ENCODE measurements at regions not wholly inside any gene's neighbourhood (a gene's known extent, or its start where the extent isn't known, plus 50 kb on each side); places are given as distances from the start of the nearest gene placed in this dataset.

GRCh38 chr14:97477353-97477752 is 680.2 kb downstream of the VRK1 start:
- no peaks in the 10 kb centered on the region for H3K9me3 Mint-ChIP-seq (ENCODE audit: unreplicated experiment)
- no peak overlapping the region for H3K27ac Mint-ChIP-seq (ENCODE audit: unreplicated experiment)
- H3K4me1 Mint-ChIP-seq (ENCODE audit: unreplicated experiment): no peaks in the 10 kb centered on the region
- no peak overlapping the region for H3K4me3 Mint-ChIP-seq (ENCODE audit: unreplicated experiment)
- H3K27me3 Mint-ChIP-seq (ENCODE audit: unreplicated experiment): no peaks in the 10 kb centered on the region
- no peak for TF ChIP-seq CTCF (IDR thresholded peaks at IDR 0.05; ENCODE audit: unreplicated experiment)
- no peak for DNase-seq (ENCODE audit: low spot score)
- H3K36me3 Mint-ChIP-seq (ENCODE audit: low read depth, unreplicated experiment): no peaks in the 10 kb centered on the region

DNA sequence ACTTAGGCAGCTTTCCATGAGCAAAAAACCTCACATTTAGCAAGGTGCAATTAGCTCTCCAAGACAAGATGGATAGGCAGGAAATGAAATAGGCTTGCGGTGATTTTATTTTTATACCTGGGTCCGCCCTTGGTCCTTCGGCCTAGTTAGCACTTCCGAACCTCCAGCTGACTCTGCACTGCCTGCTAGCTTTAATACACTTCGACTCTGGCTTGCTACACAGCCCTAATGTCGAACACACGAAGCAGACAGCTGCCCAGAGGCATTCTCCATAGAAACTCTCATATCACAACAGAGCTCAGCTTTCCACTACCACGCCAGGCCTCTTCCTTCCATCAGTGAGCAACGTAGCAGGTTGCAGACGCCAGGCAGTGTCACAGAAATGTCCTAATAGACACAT is 688.0 kb downstream of the VRK1 start:
- TF ChIP-seq CTCF (IDR thresholded peaks at IDR 0.05; ENCODE audit: unreplicated experiment): no peak
- DNase-seq (ENCODE audit: low spot score): no peak
- H3K9me3 Mint-ChIP-seq (ENCODE audit: unreplicated experiment): no peaks in the 10 kb centered on the region
- H3K27me3 Mint-ChIP-seq (ENCODE audit: unreplicated experiment): peaks cover 4% of the 10 kb centered on the region
- H3K4me3 Mint-ChIP-seq (ENCODE audit: unreplicated experiment): no peak overlapping the region
- no peaks in the 10 kb centered on the region for H3K4me1 Mint-ChIP-seq (ENCODE audit: unreplicated experiment)
- H3K36me3 Mint-ChIP-seq (ENCODE audit: low read depth, unreplicated experiment): no peaks in the 10 kb centered on the region
- no peak overlapping the region for H3K27ac Mint-ChIP-seq (ENCODE audit: unreplicated experiment)

- H3K4me3 Mint-ChIP-seq (ENCODE audit: unreplicated experiment): no peak overlapping the region
- no peaks in the 10 kb centered on the region for H3K4me1 Mint-ChIP-seq (ENCODE audit: unreplicated experiment)
- TF ChIP-seq CTCF (IDR thresholded peaks at IDR 0.05; ENCODE audit: unreplicated experiment): no peak
- no peak for DNase-seq (ENCODE audit: low spot score)
- no peaks in the 10 kb centered on the region for H3K36me3 Mint-ChIP-seq (ENCODE audit: low read depth, unreplicated experiment)
- peaks cover 4% of the 10 kb centered on the region for H3K27me3 Mint-ChIP-seq (ENCODE audit: unreplicated experiment)
- no peaks in the 10 kb centered on the region for H3K9me3 Mint-ChIP-seq (ENCODE audit: unreplicated experiment)
- H3K27ac Mint-ChIP-seq (ENCODE audit: unreplicated experiment): no peak overlapping the region
Observed at GRCh38 chr14:97486601-97487120, 689.5 kb downstream of the VRK1 start.

GRCh38 chr14:97489750-97490149 is 692.6 kb downstream of the VRK1 start:
- Mint-ChIP-seq H3K9me3 (ENCODE audit: unreplicated experiment) (no peaks in the 10 kb centered on the region), H3K4me1 (ENCODE audit: unreplicated experiment) (no peaks in the 10 kb centered on the region), H3K4me3 (ENCODE audit: unreplicated experiment) (no peak overlapping the region), H3K27ac (ENCODE audit: unreplicated experiment) (no peak overlapping the region), H3K27me3 (ENCODE audit: unreplicated experiment) (peaks cover 4% of the 10 kb centered on the region), H3K36me3 (ENCODE audit: low read depth, unreplicated experiment) (no peaks in the 10 kb centered on the region)
- TF ChIP-seq CTCF (IDR thresholded peaks at IDR 0.05; ENCODE audit: unreplicated experiment): no peak
- no peak for DNase-seq (ENCODE audit: low spot score)

- no peak for DNase-seq (ENCODE audit: low spot score)
- TF ChIP-seq CTCF (IDR thresholded peaks at IDR 0.05; ENCODE audit: unreplicated experiment): no peak
- no peaks in the 10 kb centered on the region for H3K9me3 Mint-ChIP-seq (ENCODE audit: unreplicated experiment)
- no peak overlapping the region for H3K27ac Mint-ChIP-seq (ENCODE audit: unreplicated experiment)
- peaks cover 2% of the 10 kb centered on the region for H3K27me3 Mint-ChIP-seq (ENCODE audit: unreplicated experiment)
- H3K36me3 Mint-ChIP-seq (ENCODE audit: low read depth, unreplicated experiment): no peaks in the 10 kb centered on the region
- H3K4me3 Mint-ChIP-seq (ENCODE audit: unreplicated experiment): no peak overlapping the region
- no peaks in the 10 kb centered on the region for H3K4me1 Mint-ChIP-seq (ENCODE audit: unreplicated experiment)
Observed at GRCh38 chr14:97490521-97491070, 693.4 kb downstream of the VRK1 start.
